HUES6 (cell line): ENCODE measurements at regions not wholly inside any gene's neighbourhood (a gene's known extent, or its start where the extent isn't known, plus 50 kb on each side); places are given as distances from the start of the nearest gene placed in this dataset.

Experiments
- H3K27ac ChIP-seq: 2 replicates; pipeline ENCODE4 v1.7.0; 2013; ENCODE audit warnings: low read depth, mild to moderate bottlenecking, low read length, inconsistent platforms
- H3K27me3 ChIP-seq: 2 replicates; pipeline ENCODE4 v1.6.1; 2013; ENCODE audit warnings: low read length; ENCODE audit not compliant: control insufficient read depth, insufficient read depth
- H3K36me3 ChIP-seq: 2 replicates; pipeline ENCODE4 v1.6.1; 2013; ENCODE audit warnings: low read length; ENCODE audit not compliant: control insufficient read depth, insufficient read depth
- H3K4me1 ChIP-seq: 2 replicates; pipeline ENCODE4 v1.6.1; 2013; ENCODE audit warnings: low read length; ENCODE audit not compliant: control insufficient read depth, insufficient read depth
- H3K4me3 ChIP-seq: 2 replicates; pipeline ENCODE4 v1.5.1; 2013; ENCODE audit warnings: low read depth, low read length
- H3K9ac ChIP-seq: one replicate; pipeline ENCODE4 v1.6.1; 2013; ENCODE audit warnings: mild to moderate bottlenecking, low read length
- H3K9me3 ChIP-seq: 2 replicates; pipeline ENCODE4 v1.6.1; 2013; ENCODE audit warnings: low read depth, low read length; ENCODE audit not compliant: control insufficient read depth, insufficient read depth

DNA sequence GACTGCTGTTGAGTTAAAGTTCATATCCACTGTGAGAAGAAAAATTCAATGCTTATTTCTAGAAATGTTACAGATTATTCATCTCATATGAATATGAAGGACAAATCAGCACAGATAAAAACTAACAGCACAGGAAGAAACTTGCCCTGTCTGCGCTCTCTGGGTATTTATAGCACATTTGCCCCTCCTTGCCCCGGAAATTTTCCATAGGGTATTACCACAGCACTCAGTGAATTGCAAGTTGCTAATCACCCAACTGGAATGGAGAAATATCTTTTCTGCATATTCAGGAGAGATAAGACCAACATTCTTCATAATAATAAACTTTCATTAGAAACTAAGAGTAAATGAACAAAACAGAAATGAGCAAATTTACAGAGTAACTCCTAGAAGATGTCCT lies 318.0 kb upstream of the KLF12 start:
- no peaks in the 10 kb centered on the region for H3K36me3 ChIP-seq
- no peak overlapping the region for H3K27ac ChIP-seq
- H3K27me3 ChIP-seq = no peaks in the 10 kb centered on the region
- no peak overlapping the region for H3K4me3 ChIP-seq
- H3K4me1 ChIP-seq = 0 out of 2 replicates have a peak, but pooled peaks cover 2% of the 10 kb centered on the region
- H3K9me3 ChIP-seq = no peaks in the 10 kb centered on the region
- no peak overlapping the region for H3K9ac ChIP-seq

DNA sequence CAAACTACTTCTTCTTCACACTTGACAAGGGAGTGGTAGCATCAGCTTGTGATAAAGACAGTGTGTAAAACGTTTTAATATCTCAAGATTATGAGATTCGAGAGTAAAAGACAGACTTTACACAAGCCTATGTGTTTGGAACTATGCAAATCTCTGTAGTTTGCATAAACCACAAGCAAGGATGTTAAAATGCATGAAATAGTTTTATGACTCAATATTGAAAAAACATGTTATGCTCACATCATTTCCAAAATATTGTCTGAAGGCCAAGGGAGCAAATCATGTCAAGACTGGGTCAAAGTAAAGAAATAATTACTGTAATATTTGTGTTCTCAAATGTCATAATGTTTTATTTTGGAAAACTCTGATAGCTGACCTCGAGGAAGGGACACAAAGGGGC lies 316.8 kb upstream of the KLF12 start:
- Histone ChIP-seq H3K4me1 (0 out of 2 replicates have a peak, but pooled peaks cover 2% of the 10 kb centered on the region), H3K27me3 (no peaks in the 10 kb centered on the region), H3K36me3 (no peaks in the 10 kb centered on the region), H3K4me3 (no peak overlapping the region), H3K9ac (no peak overlapping the region), H3K27ac (no peak overlapping the region), H3K9me3 (no peaks in the 10 kb centered on the region)

DNA sequence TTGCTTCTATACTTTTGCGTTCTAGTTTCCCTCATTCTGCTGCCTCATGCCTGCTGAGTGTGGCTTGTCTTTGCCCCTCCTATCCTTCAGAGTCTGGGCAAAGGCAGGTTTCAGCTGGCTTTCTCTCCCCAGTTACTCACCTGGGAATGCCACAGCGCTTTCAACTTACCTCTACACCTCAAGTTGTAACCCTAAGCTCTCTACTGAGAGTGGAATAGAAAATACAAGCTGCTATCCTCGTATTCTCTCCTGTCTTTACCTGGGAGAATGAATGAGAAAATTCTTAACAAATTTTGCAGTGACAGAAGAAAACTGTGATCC lies 316.3 kb upstream of the KLF12 start:
- no peaks in the 10 kb centered on the region for H3K36me3 ChIP-seq
- no peak overlapping the region for H3K27ac ChIP-seq
- no peak overlapping the region for H3K9ac ChIP-seq
- H3K9me3 ChIP-seq = no peaks in the 10 kb centered on the region
- 0 out of 2 replicates have a peak, but pooled peaks cover 2% of the 10 kb centered on the region for H3K4me1 ChIP-seq
- H3K27me3 ChIP-seq = no peaks in the 10 kb centered on the region
- no peak overlapping the region for H3K4me3 ChIP-seq

- no peaks in the 10 kb centered on the region for H3K27me3 ChIP-seq
- no peaks in the 10 kb centered on the region for H3K36me3 ChIP-seq
- no peaks in the 10 kb centered on the region for H3K9me3 ChIP-seq
- H3K27ac ChIP-seq = no peak overlapping the region
- no peak overlapping the region for H3K9ac ChIP-seq
- H3K4me3 ChIP-seq = no peak overlapping the region
- H3K4me1 ChIP-seq = 0 out of 2 replicates have a peak, but pooled peaks cover 2% of the 10 kb centered on the region
Measured at GRCh38 chr13:74449811-74450524, 315.8 kb upstream of the KLF12 start.

DNA sequence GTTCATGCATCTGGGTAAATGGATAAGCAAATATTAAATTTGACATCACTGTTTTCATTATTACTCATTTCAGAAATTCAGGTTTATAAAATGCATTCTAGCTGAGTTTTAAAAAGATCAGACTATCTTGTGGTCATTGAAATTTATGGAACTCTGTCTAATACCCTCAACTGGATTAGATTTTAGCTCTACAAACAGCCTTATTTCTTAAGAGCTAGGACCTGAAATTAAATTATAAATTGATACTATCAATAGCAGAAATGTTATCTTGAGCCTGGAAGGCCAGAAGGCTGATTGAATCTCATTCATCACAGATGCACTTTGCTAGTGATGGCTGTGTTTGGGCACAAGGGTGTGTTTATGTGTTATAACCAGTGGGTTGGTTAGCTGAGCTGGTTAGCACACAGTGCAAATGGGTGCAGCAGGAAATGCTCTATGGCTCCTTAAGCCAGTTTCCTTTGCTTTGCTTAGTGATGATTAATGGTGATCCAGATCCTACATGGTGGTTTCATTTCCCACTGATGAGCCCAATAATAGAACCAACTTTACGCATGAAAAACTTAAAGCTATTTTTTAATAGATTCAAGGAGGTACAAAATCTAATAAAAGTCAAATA lies 310.8 kb upstream of the KLF12 start:
- H3K9ac ChIP-seq = no peak overlapping the region
- no peaks in the 10 kb centered on the region for H3K27me3 ChIP-seq
- H3K36me3 ChIP-seq = no peaks in the 10 kb centered on the region
- no peaks in the 10 kb centered on the region for H3K4me1 ChIP-seq
- H3K27ac ChIP-seq = no peak overlapping the region
- no peaks in the 10 kb centered on the region; the same call in 1 of the 2 replicates for H3K9me3 ChIP-seq
- H3K4me3 ChIP-seq = no peak overlapping the region

DNA sequence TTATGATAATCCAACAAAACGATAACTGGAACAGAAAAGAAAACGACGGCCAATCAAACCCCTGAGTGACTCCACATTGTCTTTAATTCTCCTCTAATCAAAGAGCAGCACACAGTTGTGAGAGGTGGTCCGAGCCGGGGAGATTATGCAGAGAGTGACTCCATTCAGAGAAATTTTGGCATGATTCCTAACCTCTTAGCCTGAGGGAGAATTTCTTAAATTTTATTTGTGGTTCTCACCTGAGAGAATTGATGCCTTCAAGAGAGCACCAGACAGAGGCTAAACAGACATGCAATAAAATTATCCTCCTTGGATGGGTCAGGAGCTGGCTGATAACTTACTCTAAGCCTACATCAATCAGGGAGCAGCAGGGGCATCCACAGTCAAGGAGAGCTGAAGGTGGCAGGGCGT lies 310.0 kb upstream of the KLF12 start:
- Histone ChIP-seq H3K9me3 (no peaks in the 10 kb centered on the region; the same call in 1 of the 2 replicates), H3K36me3 (no peaks in the 10 kb centered on the region), H3K27me3 (no peaks in the 10 kb centered on the region), H3K4me3 (no peak overlapping the region), H3K4me1 (no peaks in the 10 kb centered on the region), H3K9ac (no peak overlapping the region), H3K27ac (no peak overlapping the region)

DNA sequence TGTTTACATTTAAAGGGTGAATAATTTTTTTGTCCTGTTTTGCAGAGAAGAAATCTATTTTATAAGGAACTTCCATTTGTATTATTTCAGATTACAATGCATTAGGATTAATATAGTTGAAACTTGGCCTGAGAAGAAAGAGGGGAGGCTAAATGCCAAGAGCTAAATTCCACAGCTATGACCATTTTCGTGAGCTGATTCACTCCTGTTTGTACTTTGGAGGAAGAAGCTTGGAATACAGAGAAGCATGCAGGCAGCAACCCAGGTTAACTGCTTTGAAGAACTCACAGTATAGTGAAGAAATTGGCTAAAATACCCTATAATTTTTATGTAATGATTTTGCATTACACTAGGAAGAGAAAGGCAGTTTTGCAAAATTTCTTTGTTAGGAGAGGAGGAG lies 309.4 kb upstream of the KLF12 start:
- Histone ChIP-seq H3K4me1 (no peaks in the 10 kb centered on the region), H3K4me3 (no peak overlapping the region), H3K27ac (no peak overlapping the region), H3K9ac (no peak overlapping the region), H3K27me3 (no peaks in the 10 kb centered on the region), H3K9me3 (no peaks in the 10 kb centered on the region; the same call in 1 of the 2 replicates), H3K36me3 (no peaks in the 10 kb centered on the region)

- no peak overlapping the region for H3K27ac ChIP-seq
- no peaks in the 10 kb centered on the region for H3K27me3 ChIP-seq
- no peaks in the 10 kb centered on the region for H3K4me1 ChIP-seq
- no peaks in the 10 kb centered on the region for H3K36me3 ChIP-seq
- H3K4me3 ChIP-seq = no peak overlapping the region
- H3K9ac ChIP-seq = no peak overlapping the region
- H3K9me3 ChIP-seq = no peaks in the 10 kb centered on the region; the same call in 1 of the 2 replicates
Measured at GRCh38 chr13:74442751-74443150, 308.5 kb upstream of the KLF12 start.

DNA sequence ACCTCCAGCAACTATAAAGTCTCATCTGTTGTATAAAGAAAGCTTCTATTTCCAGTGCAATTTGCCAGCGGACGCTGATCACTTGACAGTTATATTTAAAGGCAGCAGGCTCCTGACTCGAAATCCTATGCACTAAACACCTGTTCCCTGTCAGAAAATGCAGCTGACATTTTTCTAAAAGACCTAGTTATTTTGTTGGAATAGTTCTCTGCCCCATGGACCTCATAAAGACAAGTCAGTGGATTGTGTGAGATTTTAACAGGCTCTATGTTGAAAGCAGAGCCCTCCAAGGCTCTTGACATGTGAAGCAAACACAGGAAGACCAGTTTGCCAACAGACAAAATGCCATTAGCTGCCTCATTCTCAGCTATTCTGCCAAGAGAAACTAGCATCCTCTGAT lies 304.7 kb upstream of the KLF12 start:
- Histone ChIP-seq H3K27ac (no peak overlapping the region), H3K9ac (no peak overlapping the region), H3K27me3 (no peaks in the 10 kb centered on the region), H3K4me1 (no peaks in the 10 kb centered on the region), H3K36me3 (no peaks in the 10 kb centered on the region), H3K9me3 (no peaks in the 10 kb centered on the region; the same call in 1 of the 2 replicates), H3K4me3 (no peak overlapping the region)

DNA sequence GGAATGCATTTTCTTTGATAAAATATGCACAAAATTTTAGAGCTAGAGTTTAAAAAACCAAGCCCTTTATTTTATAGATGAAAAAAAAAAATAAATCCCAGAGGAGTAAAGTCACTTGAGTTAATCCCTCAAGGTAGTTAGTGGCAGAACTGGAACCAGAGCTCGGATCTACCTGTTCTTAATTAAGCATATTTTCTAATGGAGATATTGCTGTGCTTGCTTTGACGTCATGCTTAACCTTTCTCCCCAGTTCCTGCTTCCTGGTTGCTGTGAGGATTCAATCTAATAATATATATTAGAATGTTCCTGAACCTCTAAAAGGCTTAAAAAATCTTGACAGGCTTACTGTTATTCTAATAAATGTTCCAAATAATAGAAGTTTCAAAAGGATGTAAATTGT lies 300.6 kb upstream of the KLF12 start:
- Histone ChIP-seq H3K36me3 (no peaks in the 10 kb centered on the region), H3K4me1 (no peaks in the 10 kb centered on the region), H3K4me3 (no peak overlapping the region), H3K9me3 (no peaks in the 10 kb centered on the region), H3K27ac (no peak overlapping the region), H3K9ac (no peak overlapping the region), H3K27me3 (no peaks in the 10 kb centered on the region)

DNA sequence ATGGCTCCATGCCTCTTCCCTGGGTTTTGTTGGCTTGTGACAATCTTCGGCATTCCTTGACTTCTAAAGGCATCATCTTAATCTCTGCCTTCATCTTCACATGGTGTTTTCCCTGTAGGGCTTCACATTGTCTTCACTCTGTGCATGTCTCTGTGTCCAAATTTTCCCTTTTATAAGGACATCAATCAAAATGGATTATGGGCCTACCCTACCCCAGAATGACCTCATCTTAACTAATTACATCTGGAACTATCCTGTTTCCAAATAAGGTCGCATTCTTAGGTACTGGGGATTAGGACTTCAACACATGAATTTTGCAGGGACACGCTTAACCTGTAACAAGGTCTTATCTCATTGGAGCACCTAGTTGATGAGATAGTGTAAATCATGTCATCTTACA lies 290.3 kb upstream of the KLF12 start:
- no peak overlapping the region for H3K9ac ChIP-seq
- no peaks in the 10 kb centered on the region for H3K4me1 ChIP-seq
- H3K4me3 ChIP-seq = no peak overlapping the region
- H3K27me3 ChIP-seq = no peaks in the 10 kb centered on the region
- H3K9me3 ChIP-seq = no peaks in the 10 kb centered on the region
- no peaks in the 10 kb centered on the region for H3K36me3 ChIP-seq
- no peak overlapping the region for H3K27ac ChIP-seq
